ENCODE measurements at regions not wholly inside any gene's neighbourhood (a gene's known extent, or its start where the extent isn't known, plus 50 kb on each side); places are given as distances from the start of the nearest gene placed in this dataset.

DNA sequence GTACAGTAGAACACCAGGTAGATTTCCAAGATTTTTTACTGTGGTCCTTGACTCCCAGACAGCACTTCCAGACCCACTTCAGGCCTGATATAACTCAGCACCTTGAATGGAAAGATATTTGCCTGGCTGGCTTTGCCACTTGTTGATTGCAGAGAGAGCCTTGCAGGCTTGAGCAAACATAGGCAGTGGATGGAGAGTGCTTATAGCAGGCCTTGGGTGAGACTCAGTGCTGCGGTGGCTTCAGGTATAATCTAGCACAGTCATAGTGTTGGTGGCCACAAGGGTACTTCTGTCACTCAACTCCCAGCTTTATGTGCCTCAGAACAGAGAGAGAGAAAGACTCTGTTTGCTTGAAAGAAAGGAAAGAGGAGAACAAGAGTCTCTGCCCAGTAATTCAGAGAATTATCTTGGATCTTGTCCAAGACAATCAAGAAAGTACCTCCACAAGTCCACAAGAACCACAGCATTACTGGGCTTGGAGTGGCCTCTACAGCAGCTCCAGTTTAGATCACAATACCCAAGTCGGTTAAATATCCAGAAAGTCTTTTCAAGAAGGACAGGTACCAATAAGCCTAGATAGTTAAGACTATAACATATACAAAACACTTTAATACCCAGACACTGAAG lies 70.5 kb upstream of the FKBP1C start:
- TF ChIP-seq CREB1 (IDR thresholded peaks at IDR 0.05; ENCODE audit: low read depth): no peak
- TF ChIP-seq EGR1 (IDR thresholded peaks at IDR 0.05): no peak
- no peak for TF ChIP-seq TAF1 (IDR thresholded peaks at IDR 0.05; ENCODE audit: low read depth)
- TF ChIP-seq EP300 (IDR thresholded peaks at IDR 0.05; ENCODE audit: borderline replicate concordance): no peak
- no peak for TF ChIP-seq MAX (IDR thresholded peaks at IDR 0.05)
- TF ChIP-seq ZBTB7A (IDR thresholded peaks at IDR 0.05; ENCODE audit: low read depth): no peak
- TF ChIP-seq TCF12 (IDR thresholded peaks at IDR 0.05; ENCODE audit: low read depth): no peak
- TF ChIP-seq CEBPB (IDR thresholded peaks at IDR 0.05): no peak
- no peak for TF ChIP-seq RAD21 (IDR thresholded peaks at IDR 0.05; ENCODE audit: low read depth)
- no peak for TF ChIP-seq FOXM1 (IDR thresholded peaks at IDR 0.05; ENCODE audit: borderline replicate concordance, low read depth)
- TF ChIP-seq NFIC (IDR thresholded peaks at IDR 0.05): no peak
- no peak for TF ChIP-seq REST (IDR thresholded peaks at IDR 0.05; ENCODE audit: low read depth)

- TF ChIP-seq NFIC (IDR thresholded peaks at IDR 0.05) (no peak), RAD21 (IDR thresholded peaks at IDR 0.05; ENCODE audit: low read depth) (no peak), CREB1 (IDR thresholded peaks at IDR 0.05; ENCODE audit: low read depth) (no peak), MAX (IDR thresholded peaks at IDR 0.05) (no peak), CEBPB (IDR thresholded peaks at IDR 0.05) (no peak), EGR1 (IDR thresholded peaks at IDR 0.05) (no peak), EP300 (IDR thresholded peaks at IDR 0.05; ENCODE audit: borderline replicate concordance) (no peak), TAF1 (IDR thresholded peaks at IDR 0.05; ENCODE audit: low read depth) (no peak), FOXM1 (IDR thresholded peaks at IDR 0.05; ENCODE audit: borderline replicate concordance, low read depth) (no peak), TCF12 (IDR thresholded peaks at IDR 0.05; ENCODE audit: low read depth) (no peak), REST (IDR thresholded peaks at IDR 0.05; ENCODE audit: low read depth) (no peak), ZBTB7A (IDR thresholded peaks at IDR 0.05; ENCODE audit: low read depth) (no peak), TEAD4 (IDR thresholded peaks at IDR 0.05) (no peak), YY1 (IDR thresholded peaks at IDR 0.05; ENCODE audit: low read depth) (no peak)
- TF ChIP-seq, protein P1, sequence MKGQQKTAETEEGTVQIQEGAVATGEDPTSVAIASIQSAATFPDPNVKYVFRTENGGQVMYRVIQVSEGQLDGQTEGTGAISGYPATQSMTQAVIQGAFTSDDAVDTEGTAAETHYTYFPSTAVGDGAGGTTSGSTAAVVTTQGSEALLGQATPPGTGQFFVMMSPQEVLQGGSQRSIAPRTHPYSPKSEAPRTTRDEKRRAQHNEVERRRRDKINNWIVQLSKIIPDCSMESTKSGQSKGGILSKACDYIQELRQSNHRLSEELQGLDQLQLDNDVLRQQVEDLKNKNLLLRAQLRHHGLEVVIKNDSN (IDR thresholded peaks at IDR 0.05): no peak
Observed at GRCh38 chr6:63149730-63150129, 61.5 kb upstream of the FKBP1C start.

GRCh38 chr6:63154535-63154934 lies 56.7 kb upstream of the FKBP1C start:
- TF ChIP-seq MAX (IDR thresholded peaks at IDR 0.05) (no peak), NFIC (IDR thresholded peaks at IDR 0.05) (no peak), REST (IDR thresholded peaks at IDR 0.05; ENCODE audit: low read depth) (no peak), YY1 (IDR thresholded peaks at IDR 0.05; ENCODE audit: low read depth) (no peak), FOXM1 (IDR thresholded peaks at IDR 0.05; ENCODE audit: borderline replicate concordance, low read depth) (no peak), TAF1 (IDR thresholded peaks at IDR 0.05; ENCODE audit: low read depth) (no peak), CREB1 (IDR thresholded peaks at IDR 0.05; ENCODE audit: low read depth) (no peak), TEAD4 (IDR thresholded peaks at IDR 0.05) (no peak), RAD21 (IDR thresholded peaks at IDR 0.05; ENCODE audit: low read depth) (no peak), TCF12 (IDR thresholded peaks at IDR 0.05; ENCODE audit: low read depth) (no peak), CEBPB (IDR thresholded peaks at IDR 0.05) (no peak), ZBTB7A (IDR thresholded peaks at IDR 0.05; ENCODE audit: low read depth) (no peak), EGR1 (IDR thresholded peaks at IDR 0.05) (no peak), EP300 (IDR thresholded peaks at IDR 0.05; ENCODE audit: borderline replicate concordance) (no peak)
- TF ChIP-seq, protein P1 (IDR thresholded peaks at IDR 0.05): no peak
